ENCODE measurements at regions not wholly inside any gene's neighbourhood (a gene's known extent, or its start where the extent isn't known, plus 50 kb on each side); places are given as distances from the start of the nearest gene placed in this dataset.
A peak's percentile ranks its signal among the peaks of the same experiment; 100 is the strongest.
"Not testable (repeated sequence)": the region's sequence is repeated elsewhere in the genome, so short reads cannot be mapped to it uniquely, and the experiment has no call there.

GRCh38 chr12:34212651-34213050, 190.4 kb downstream of the ALG10 start:
- Histone ChIP-seq H3K4me1 (ENCODE audit: control insufficient read depth, insufficient read depth, low read length) (no peaks in the 10 kb centered on the region), H3K27me3 (replicated peaks; ENCODE audit: control insufficient read depth, insufficient read depth, low read length) (no peaks in the 10 kb centered on the region), H3K4me3 (ENCODE audit: low read length) (no peak overlapping the region), H3K36me3 (ENCODE audit: control insufficient read depth, insufficient read depth, low read length, severe bottlenecking) (no peaks in the 10 kb centered on the region), H3K9me3 (ENCODE audit: control insufficient read depth, low read length) (no peaks in the 10 kb centered on the region), H3K9ac (ENCODE audit: low read length) (no peak overlapping the region)
- DNase-seq (ENCODE audit: low read depth) = no peak

GRCh38 chr12:34214011-34214410, 191.7 kb downstream of the ALG10 start:
- peaks cover 2% of the 10 kb centered on the region for H3K27me3 ChIP-seq (replicated peaks; ENCODE audit: control insufficient read depth, insufficient read depth, low read length)
- H3K9me3 ChIP-seq (ENCODE audit: control insufficient read depth, low read length) = no peaks in the 10 kb centered on the region
- no peak overlapping the region for H3K9ac ChIP-seq (ENCODE audit: low read length)
- H3K4me1 ChIP-seq (ENCODE audit: control insufficient read depth, insufficient read depth, low read length) = peaks cover 3% of the 10 kb centered on the region
- no peak overlapping the region for H3K4me3 ChIP-seq (ENCODE audit: low read length)
- no peak for DNase-seq (ENCODE audit: low read depth)
- no peaks in the 10 kb centered on the region for H3K36me3 ChIP-seq (ENCODE audit: control insufficient read depth, insufficient read depth, low read length, severe bottlenecking)

DNA sequence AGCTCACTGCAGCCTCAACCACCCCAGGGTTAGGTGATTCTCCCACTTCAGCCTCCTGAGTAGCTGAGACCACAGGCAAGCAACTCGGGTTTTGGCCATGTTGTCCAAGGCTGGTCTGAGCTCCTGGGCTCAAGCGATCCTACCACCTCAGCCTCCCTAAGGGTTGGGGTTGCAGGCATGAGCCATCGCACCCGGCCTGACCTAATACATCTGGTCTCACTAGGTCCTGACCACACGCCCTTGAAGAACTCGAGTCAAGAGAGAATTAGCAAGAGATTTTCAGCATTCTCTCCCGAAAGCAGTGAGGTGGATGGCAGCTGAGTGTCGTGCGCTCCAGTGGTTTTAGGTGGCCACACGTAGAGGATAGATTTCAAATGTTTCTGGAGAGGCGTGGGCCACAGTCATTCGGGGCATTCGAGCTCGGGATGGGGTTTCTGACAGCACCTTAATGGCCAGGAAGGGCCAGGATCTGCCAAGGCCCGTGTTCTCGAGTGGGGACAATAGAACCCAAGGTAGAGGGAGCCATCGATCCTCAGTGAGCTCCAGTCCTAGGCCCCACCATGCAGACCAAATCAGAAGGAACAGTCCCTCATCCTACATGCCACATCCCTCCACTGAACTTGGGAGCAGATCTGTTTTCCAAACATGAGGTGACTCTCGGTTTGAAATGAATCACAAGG, 193.1 kb downstream of the ALG10 start:
- no peaks in the 10 kb centered on the region for H3K36me3 ChIP-seq (ENCODE audit: control insufficient read depth, insufficient read depth, low read length, severe bottlenecking)
- H3K9ac ChIP-seq (ENCODE audit: low read length) = no peak overlapping the region
- H3K4me3 ChIP-seq (ENCODE audit: low read length) = no peak overlapping the region
- H3K4me1 ChIP-seq (ENCODE audit: control insufficient read depth, insufficient read depth, low read length) = peaks cover 3% of the 10 kb centered on the region
- no peaks in the 10 kb centered on the region for H3K9me3 ChIP-seq (ENCODE audit: control insufficient read depth, low read length)
- peaks cover 8% of the 10 kb centered on the region for H3K27me3 ChIP-seq (replicated peaks; ENCODE audit: control insufficient read depth, insufficient read depth, low read length)
- no peak for DNase-seq (ENCODE audit: low read depth)

- no peaks in the 10 kb centered on the region for H3K9me3 ChIP-seq (ENCODE audit: control insufficient read depth, low read length)
- H3K9ac ChIP-seq (ENCODE audit: low read length) = no peak overlapping the region
- no peak for DNase-seq (ENCODE audit: low read depth)
- peaks cover 8% of the 10 kb centered on the region for H3K27me3 ChIP-seq (replicated peaks; ENCODE audit: control insufficient read depth, insufficient read depth, low read length)
- no peaks in the 10 kb centered on the region for H3K36me3 ChIP-seq (ENCODE audit: control insufficient read depth, insufficient read depth, low read length, severe bottlenecking)
- peaks cover 3% of the 10 kb centered on the region for H3K4me1 ChIP-seq (ENCODE audit: control insufficient read depth, insufficient read depth, low read length)
- H3K4me3 ChIP-seq (ENCODE audit: low read length) = no peak overlapping the region
Measured at GRCh38 chr12:34215893-34216285, 193.6 kb downstream of the ALG10 start.

DNA sequence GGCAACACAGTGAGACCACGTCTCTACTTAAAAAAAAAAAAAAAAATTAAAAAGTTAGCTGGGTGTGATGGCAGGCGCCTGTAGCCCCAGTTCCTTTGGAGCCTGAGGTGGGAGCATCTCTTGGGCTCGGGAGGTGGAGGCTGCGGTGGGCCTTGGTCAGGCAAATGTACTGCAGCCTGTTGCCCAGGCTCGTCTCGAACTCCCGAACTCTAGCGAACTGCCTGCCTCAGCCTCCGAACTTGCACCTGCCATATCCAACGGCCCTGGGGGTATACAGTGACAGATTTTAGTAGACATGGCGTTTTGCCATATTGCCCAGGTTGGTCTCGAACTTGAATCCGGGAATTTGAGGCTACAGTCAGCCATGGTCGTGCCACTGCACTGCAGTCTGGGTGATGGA, 195.4 kb downstream of the ALG10 start:
- H3K4me3 ChIP-seq (ENCODE audit: low read length) = no peak overlapping the region
- H3K9me3 ChIP-seq (ENCODE audit: control insufficient read depth, low read length) = no peaks in the 10 kb centered on the region
- H3K27me3 ChIP-seq (replicated peaks; ENCODE audit: control insufficient read depth, insufficient read depth, low read length) = peaks cover 8% of the 10 kb centered on the region
- DNase-seq (ENCODE audit: low read depth) = no peak
- no peaks in the 10 kb centered on the region for H3K36me3 ChIP-seq (ENCODE audit: control insufficient read depth, insufficient read depth, low read length, severe bottlenecking)
- peaks cover 3% of the 10 kb centered on the region for H3K4me1 ChIP-seq (ENCODE audit: control insufficient read depth, insufficient read depth, low read length)
- H3K9ac ChIP-seq (ENCODE audit: low read length) = no peak overlapping the region

DNA sequence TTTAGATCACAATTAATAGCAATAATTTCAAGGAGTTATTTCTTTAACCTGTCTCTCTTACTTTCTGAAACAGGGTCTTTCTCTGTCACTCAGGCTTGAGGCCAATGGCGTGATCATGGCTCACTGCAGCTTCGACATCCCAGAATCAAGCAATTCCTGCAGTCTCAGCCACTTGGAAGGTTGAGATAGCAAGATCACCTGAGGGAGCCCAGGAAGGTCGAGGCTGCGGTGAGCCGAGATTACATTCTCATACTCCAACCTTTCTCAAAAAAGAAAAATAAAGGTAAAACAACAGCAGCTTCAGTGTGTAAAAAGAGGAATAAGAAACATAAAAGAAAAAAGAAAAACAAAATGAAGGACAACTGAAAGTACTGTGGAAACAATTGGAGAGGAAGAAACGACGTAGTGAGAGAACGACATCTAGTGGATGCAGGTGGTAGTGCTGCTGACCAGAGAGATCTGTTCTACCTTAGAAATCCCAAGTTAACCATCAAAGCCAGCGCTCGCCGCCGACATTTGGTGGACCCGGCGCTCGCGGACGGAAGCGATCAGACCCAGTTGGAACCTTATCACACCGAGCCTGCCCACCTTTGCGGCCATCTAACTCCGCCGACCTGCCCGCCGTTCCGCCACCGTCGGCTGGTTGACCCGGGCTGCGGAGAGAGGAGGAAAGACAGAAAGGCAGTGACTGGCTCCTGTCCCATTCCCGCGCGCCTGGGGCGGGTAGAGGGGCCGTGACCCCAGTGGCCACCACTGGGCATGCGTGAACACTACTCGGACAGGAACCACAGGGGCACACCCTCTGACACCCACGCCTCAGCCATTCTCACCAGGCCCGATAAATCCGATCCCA, 196.1 kb downstream of the ALG10 start:
- H3K4me1 ChIP-seq (ENCODE audit: control insufficient read depth, insufficient read depth, low read length) = peaks cover 3% of the 10 kb centered on the region
- H3K9ac ChIP-seq (ENCODE audit: low read length) = no peak overlapping the region
- no peaks in the 10 kb centered on the region for H3K36me3 ChIP-seq (ENCODE audit: control insufficient read depth, insufficient read depth, low read length, severe bottlenecking)
- H3K27me3 ChIP-seq (replicated peaks; ENCODE audit: control insufficient read depth, insufficient read depth, low read length) = peaks cover 10% of the 10 kb centered on the region
- peak; percentile 73 for DNase-seq (ENCODE audit: low read depth)
- no peaks in the 10 kb centered on the region for H3K9me3 ChIP-seq (ENCODE audit: control insufficient read depth, low read length)
- H3K4me3 ChIP-seq (ENCODE audit: low read length) = peak overlapping the region; percentile 52

- Histone ChIP-seq H3K9me3 (ENCODE audit: control insufficient read depth, low read length) (no peaks in the 10 kb centered on the region), H3K36me3 (ENCODE audit: control insufficient read depth, insufficient read depth, low read length, severe bottlenecking) (no peaks in the 10 kb centered on the region), H3K9ac (ENCODE audit: low read length) (no peak overlapping the region), H3K4me1 (ENCODE audit: control insufficient read depth, insufficient read depth, low read length) (peaks cover 3% of the 10 kb centered on the region), H3K4me3 (ENCODE audit: low read length) (peak overlapping the region; percentile 52), H3K27me3 (replicated peaks; ENCODE audit: control insufficient read depth, insufficient read depth, low read length) (peaks cover 10% of the 10 kb centered on the region)
- no peak for DNase-seq (ENCODE audit: low read depth)
Measured at GRCh38 chr12:34219046-34219770, 196.9 kb downstream of the ALG10 start.

DNA sequence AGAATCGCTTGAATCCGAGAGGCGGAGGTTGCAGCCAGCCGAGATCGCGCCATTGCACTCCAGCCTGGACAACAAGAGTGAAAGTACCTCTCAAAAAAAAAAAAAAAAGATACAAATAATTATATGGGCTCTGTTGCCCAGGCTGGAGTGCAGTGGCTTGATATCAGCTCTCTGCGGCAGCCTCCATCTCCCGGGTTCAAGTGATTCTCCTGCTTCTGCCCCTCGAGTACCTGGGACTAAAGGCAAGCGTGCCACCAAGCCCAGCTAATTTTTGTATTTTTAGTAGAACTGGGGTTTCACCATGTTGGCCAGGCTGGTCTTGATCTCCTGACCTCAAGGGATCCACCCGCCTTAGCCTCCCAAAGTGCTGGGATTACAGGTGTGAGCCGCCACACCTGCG, 197.8 kb downstream of the ALG10 start:
- DNase-seq (ENCODE audit: low read depth); H3K4me3 ChIP-seq (ENCODE audit: low read length); H3K9ac ChIP-seq (ENCODE audit: low read length); H3K4me1 ChIP-seq (ENCODE audit: control insufficient read depth, insufficient read depth, low read length); H3K36me3 ChIP-seq (ENCODE audit: control insufficient read depth, insufficient read depth, low read length, severe bottlenecking); H3K27me3 ChIP-seq (replicated peaks; ENCODE audit: control insufficient read depth, insufficient read depth, low read length); H3K9me3 ChIP-seq (ENCODE audit: control insufficient read depth, low read length): not testable (repeated sequence)

- Histone ChIP-seq H3K36me3 (ENCODE audit: control insufficient read depth, insufficient read depth, low read length, severe bottlenecking) (no peaks in the 10 kb centered on the region), H3K4me1 (ENCODE audit: control insufficient read depth, insufficient read depth, low read length) (peaks cover 2% of the 10 kb centered on the region), H3K9ac (ENCODE audit: low read length) (no peak overlapping the region), H3K4me3 (ENCODE audit: low read length) (no peak overlapping the region), H3K27me3 (replicated peaks; ENCODE audit: control insufficient read depth, insufficient read depth, low read length) (peaks cover 10% of the 10 kb centered on the region), H3K9me3 (ENCODE audit: control insufficient read depth, low read length) (peaks cover 3% of the 10 kb centered on the region)
- DNase-seq (ENCODE audit: low read depth) = no peak
Measured at GRCh38 chr12:34223640-34224039, 201.3 kb downstream of the ALG10 start.

DNA sequence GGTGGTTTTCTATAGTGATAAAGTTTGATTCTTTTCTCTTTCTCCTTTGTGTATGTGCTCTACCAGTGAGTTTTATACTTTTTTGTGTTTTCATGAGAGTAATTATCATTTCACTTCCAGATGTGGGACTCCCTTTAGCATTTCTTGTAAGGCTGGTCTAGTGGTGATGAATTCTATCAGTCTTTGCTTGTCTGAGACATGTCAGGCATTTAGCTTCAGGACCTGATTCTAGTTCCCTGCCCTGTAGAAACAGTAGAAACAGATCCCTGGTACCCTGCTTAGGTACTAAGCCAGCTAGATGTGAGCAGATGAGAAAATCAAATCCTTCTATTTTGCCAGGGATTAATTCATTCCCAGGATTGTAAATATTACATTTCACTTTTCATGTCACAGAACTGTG, 203.7 kb downstream of the ALG10 start:
- DNase-seq (ENCODE audit: low read depth); H3K4me3 ChIP-seq (ENCODE audit: low read length); H3K27me3 ChIP-seq (replicated peaks; ENCODE audit: control insufficient read depth, insufficient read depth, low read length); H3K9me3 ChIP-seq (ENCODE audit: control insufficient read depth, low read length); H3K9ac ChIP-seq (ENCODE audit: low read length); H3K36me3 ChIP-seq (ENCODE audit: control insufficient read depth, insufficient read depth, low read length, severe bottlenecking); H3K4me1 ChIP-seq (ENCODE audit: control insufficient read depth, insufficient read depth, low read length): not testable (repeated sequence)

DNA sequence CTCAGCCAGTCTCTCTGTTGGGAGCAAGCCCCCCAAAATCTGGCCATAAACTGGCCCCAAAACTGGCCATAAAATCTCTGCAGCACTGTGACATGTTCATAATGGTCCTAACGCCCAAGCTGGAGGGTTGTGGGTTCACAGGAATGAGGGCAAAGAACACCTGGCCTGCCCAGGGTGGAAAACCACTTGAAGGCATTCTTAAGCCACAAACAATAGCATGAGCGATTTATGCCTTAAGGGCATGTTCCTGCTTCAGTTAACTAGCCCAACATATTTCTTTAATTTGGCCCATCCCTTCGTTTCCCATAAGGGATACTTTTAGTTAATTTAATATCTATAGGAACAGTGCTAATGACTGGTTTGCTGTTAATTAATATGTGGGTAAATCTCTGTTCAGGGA, 205.8 kb downstream of the ALG10 start:
- not testable (repeated sequence) for DNase-seq (ENCODE audit: low read depth); H3K9me3 ChIP-seq (ENCODE audit: control insufficient read depth, low read length); H3K36me3 ChIP-seq (ENCODE audit: control insufficient read depth, insufficient read depth, low read length, severe bottlenecking); H3K27me3 ChIP-seq (replicated peaks; ENCODE audit: control insufficient read depth, insufficient read depth, low read length); H3K4me1 ChIP-seq (ENCODE audit: control insufficient read depth, insufficient read depth, low read length); H3K9ac ChIP-seq (ENCODE audit: low read length); H3K4me3 ChIP-seq (ENCODE audit: low read length)

All from adipocyte (in vitro differentiated cells).